ENCODE measurements at regions not wholly inside any gene's neighbourhood (a gene's known extent, or its start where the extent isn't known, plus 50 kb on each side); places are given as distances from the start of the nearest gene placed in this dataset.

- no peak overlapping the region for H3K4me3 ChIP-seq (ENCODE audit: low read depth, low read length)
- H3K9me3 ChIP-seq (ENCODE audit: control insufficient read depth, insufficient read depth, low read depth, low read length), result no peaks in the 10 kb centered on the region
- TF ChIP-seq ZNF747 (tag by site-specific recombination; IDR thresholded peaks at IDR 0.05) (no peak), ZNF133 (tag by site-specific recombination; IDR thresholded peaks at IDR 0.05) (no peak), WT1 (tag by site-specific recombination; IDR thresholded peaks at IDR 0.05) (no peak), YY1 (tag by site-specific recombination; IDR thresholded peaks at IDR 0.05) (no peak), SETDB1 (IDR thresholded peaks at IDR 0.05; ENCODE audit: insufficient read length, low read length) (no peak), ZNF560 (tag by site-specific recombination; IDR thresholded peaks at IDR 0.05; ENCODE audit: borderline replicate concordance) (no peak), ZBTB8A (tag by site-specific recombination; IDR thresholded peaks at IDR 0.05) (no peak), ZNF112 (tag by site-specific recombination; IDR thresholded peaks at IDR 0.05) (no peak), ZNF398 (tag by site-specific recombination; IDR thresholded peaks at IDR 0.05) (no peak), REST (tag by site-specific recombination; IDR thresholded peaks at IDR 0.05) (no peak), PRDM1 (tag by site-specific recombination; IDR thresholded peaks at IDR 0.05) (no peak), ZSCAN4 (tag by site-specific recombination; IDR thresholded peaks at IDR 0.05) (no peak), ZNF280D (tag by site-specific recombination; IDR thresholded peaks at IDR 0.05) (no peak), ZNF768 (tag by site-specific recombination; IDR thresholded peaks at IDR 0.05) (no peak), BCL11B (tag by site-specific recombination; IDR thresholded peaks at IDR 0.05; ENCODE audit: low read depth) (no peak), ZNF510 (tag by site-specific recombination; IDR thresholded peaks at IDR 0.05; ENCODE audit: insufficient replicate concordance) (no peak), ZNF324 (tag by site-specific recombination; IDR thresholded peaks at IDR 0.05) (no peak)
- TF ChIP-seq, protein P1, sequence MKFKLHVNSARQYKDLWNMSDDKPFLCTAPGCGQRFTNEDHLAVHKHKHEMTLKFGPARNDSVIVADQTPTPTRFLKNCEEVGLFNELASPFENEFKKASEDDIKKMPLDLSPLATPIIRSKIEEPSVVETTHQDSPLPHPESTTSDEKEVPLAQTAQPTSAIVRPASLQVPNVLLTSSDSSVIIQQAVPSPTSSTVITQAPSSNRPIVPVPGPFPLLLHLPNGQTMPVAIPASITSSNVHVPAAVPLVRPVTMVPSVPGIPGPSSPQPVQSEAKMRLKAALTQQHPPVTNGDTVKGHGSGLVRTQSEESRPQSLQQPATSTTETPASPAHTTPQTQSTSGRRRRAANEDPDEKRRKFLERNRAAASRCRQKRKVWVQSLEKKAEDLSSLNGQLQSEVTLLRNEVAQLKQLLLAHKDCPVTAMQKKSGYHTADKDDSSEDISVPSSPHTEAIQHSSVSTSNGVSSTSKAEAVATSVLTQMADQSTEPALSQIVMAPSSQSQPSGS (tag by site-specific recombination; IDR thresholded peaks at IDR 0.05; ENCODE audit: low read depth), result no peak
- TF ChIP-seq, protein P2, sequence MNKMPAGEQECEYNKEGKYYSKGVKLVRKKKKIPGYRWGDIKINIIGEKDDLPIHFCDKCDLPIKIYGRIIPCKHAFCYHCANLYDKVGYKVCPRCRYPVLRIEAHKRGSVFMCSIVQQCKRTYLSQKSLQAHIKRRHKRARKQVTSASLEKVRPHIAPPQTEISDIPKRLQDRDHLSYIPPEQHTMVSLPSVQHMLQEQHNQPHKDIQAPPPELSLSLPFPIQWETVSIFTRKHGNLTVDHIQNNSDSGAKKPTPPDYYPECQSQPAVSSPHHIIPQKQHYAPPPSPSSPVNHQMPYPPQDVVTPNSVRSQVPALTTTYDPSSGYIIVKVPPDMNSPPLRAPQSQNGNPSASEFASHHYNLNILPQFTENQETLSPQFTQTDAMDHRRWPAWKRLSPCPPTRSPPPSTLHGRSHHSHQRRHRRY (tag by site-specific recombination; IDR thresholded peaks at IDR 0.05), result no peak
- ChIA-PET POLR2A (no interaction called here), CTCF (no interaction called here)
- H3K4me1 ChIP-seq (ENCODE audit: control insufficient read depth, insufficient read depth, low read length), result no peaks in the 10 kb centered on the region
- no peak overlapping the region for H3K27ac ChIP-seq (ENCODE audit: extremely low read depth, low read depth, low read length)
- H3K36me3 ChIP-seq (ENCODE audit: control insufficient read depth in 2 of 2, insufficient read depth in 1 of 2, low read length in 2 of 2), result no peaks in the 10 kb centered on the region
Measured at GRCh38 chrX:146424422-146424821, 385.1 kb upstream of the CXorf51B start.
